ENCODE measurements at regions not wholly inside any gene's neighbourhood (a gene's known extent, or its start where the extent isn't known, plus 50 kb on each side); places are given as distances from the start of the nearest gene placed in this dataset.

DNA sequence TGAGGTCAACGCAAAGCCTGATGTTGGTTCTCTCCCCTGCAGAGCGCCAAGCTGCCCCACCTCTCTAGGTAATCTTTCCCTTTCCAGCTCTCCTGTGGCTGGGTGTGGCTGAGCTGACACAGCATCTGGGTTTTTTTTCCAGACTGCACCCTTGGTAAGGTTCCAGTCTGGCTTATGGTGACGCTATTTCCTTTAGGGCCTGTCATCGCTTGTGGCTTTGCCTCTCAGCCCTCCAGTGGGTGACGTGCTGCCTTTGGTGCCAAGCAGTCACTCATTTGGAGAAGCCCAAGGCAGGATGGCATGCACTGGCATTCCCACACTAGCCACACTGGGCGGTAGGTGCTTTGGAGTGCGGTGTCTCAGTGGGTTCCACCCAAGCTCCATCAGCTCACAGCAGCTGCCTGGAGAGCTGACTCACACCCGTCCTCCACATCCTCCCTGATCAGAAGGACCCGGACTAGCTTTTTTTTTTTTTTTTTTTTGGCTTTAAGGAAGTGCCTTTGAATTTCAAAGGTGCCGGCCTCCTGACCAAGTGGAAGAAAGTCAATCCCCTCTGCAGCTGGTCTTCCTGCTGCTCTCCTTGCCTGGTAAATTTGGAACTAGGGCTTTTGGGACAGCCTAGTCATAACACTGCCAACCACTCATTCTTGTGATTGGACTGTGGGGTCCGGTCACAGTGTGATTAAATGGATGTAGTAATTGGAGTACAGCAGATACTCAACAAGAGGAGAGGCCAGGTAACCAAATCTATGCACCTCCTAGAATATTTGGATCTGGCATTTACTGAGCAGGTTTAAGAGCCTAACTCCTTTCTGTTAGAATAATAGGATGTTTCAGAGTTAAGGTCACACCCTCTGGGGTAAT is 153.6 kb downstream of the CD83 start:
- H3K9me3 ChIP-seq (replicated peaks; ENCODE audit: insufficient read depth, low read length) = no peaks in the 10 kb centered on the region
- H3K9me2 ChIP-seq (replicated peaks; ENCODE audit: insufficient read depth, low read length) = no peaks in the 10 kb centered on the region
- DNase-seq = no peak
- no peak overlapping the region for H3K4me2 ChIP-seq (ENCODE audit: low read depth, low read length)
- peaks cover 5% of the 10 kb centered on the region for H3K4me1 ChIP-seq (ENCODE audit: low read length)
- H3F3A ChIP-seq (ENCODE audit: insufficient read depth, low read length) = no peaks in the 10 kb centered on the region
- no peaks in the 10 kb centered on the region for H3K36me3 ChIP-seq (replicated peaks; ENCODE audit: insufficient read depth, low read length)
- no peak overlapping the region for H2AFZ ChIP-seq (ENCODE audit: low read length)
- no peaks in the 10 kb centered on the region for H4K20me1 ChIP-seq (ENCODE audit: insufficient read depth, low read length)
- no peak overlapping the region for H3K27ac ChIP-seq (ENCODE audit: low read length)
- H3K9ac ChIP-seq (ENCODE audit: low read length) = no peak overlapping the region
- no peaks in the 10 kb centered on the region for H3K79me2 ChIP-seq (ENCODE audit: low read length)
- H3K4me3 ChIP-seq (ENCODE audit: low read length) = no peak overlapping the region
- H3K27me3 ChIP-seq (replicated peaks; ENCODE audit: insufficient read depth, low read length) = no peaks in the 10 kb centered on the region
- no peak for TF ChIP-seq EZH2phosphoT487 (IDR thresholded peaks at IDR 0.05; ENCODE audit: low read length)
- TF ChIP-seq EZH2 (optimal IDR thresholded peaks at IDR 0.05; ENCODE audit: low read depth, low read length) = no peak
- TF ChIP-seq, protein P1, sequence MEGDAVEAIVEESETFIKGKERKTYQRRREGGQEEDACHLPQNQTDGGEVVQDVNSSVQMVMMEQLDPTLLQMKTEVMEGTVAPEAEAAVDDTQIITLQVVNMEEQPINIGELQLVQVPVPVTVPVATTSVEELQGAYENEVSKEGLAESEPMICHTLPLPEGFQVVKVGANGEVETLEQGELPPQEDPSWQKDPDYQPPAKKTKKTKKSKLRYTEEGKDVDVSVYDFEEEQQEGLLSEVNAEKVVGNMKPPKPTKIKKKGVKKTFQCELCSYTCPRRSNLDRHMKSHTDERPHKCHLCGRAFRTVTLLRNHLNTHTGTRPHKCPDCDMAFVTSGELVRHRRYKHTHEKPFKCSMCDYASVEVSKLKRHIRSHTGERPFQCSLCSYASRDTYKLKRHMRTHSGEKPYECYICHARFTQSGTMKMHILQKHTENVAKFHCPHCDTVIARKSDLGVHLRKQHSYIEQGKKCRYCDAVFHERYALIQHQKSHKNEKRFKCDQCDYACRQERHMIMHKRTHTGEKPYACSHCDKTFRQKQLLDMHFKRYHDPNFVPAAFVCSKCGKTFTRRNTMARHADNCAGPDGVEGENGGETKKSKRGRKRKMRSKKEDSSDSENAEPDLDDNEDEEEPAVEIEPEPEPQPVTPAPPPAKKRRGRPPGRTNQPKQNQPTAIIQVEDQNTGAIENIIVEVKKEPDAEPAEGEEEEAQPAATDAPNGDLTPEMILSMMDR (IDR thresholded peaks at IDR 0.05; ENCODE audit: low read length) = no peak

DNA sequence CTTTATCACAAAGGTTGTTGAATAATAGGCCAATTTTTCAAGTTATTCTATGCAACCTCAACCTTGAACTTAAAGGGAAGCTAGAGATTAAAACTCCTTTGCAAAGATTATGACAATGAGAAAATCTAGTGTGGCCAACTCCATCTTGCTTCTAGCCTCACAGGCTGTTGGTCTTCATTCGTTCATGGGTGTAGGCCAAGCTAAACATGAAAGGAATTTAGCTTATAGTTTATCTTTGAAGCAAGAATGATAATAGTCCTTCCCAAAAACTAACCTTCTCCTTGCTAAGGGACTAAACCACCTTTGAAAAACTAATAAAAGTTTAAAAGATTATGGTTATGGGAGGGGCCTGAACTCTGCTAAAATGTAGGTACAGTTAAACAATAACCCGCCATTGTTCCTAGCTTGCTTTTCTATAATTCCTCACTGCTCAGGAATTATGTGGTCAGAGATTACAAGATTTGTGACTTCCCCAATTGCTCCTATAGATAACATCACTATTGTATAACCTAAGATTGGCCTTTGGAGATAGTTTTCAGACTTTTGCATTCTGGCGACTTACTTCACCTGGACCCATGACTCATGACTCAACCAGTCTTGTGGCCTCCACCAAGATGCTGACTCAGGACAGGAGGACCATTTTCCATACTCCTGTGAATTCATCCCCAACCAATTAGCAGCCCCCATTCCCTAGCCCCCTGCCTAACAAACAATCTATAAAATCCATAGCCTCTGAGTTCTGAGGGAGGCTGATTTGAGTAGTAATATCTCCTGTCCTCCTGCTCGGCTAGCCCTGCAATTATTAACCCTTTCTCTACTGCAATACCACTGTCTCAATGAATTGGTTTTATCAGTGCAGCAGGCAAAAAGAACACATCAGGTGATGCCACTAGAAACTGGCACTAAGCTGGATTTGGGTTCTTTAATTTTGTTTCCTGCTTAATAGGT is 154.5 kb downstream of the CD83 start:
- H3K27ac ChIP-seq (ENCODE audit: low read length) = no peak overlapping the region
- no peak overlapping the region for H3K4me2 ChIP-seq (ENCODE audit: low read depth, low read length)
- H3K79me2 ChIP-seq (ENCODE audit: low read length) = no peaks in the 10 kb centered on the region
- H3K4me1 ChIP-seq (ENCODE audit: low read length) = peaks cover 12% of the 10 kb centered on the region
- DNase-seq = no peak
- no peaks in the 10 kb centered on the region for H3K9me2 ChIP-seq (replicated peaks; ENCODE audit: insufficient read depth, low read length)
- no peak overlapping the region for H3K4me3 ChIP-seq (ENCODE audit: low read length)
- H3F3A ChIP-seq (ENCODE audit: insufficient read depth, low read length) = 0 out of 2 replicates have a peak, but pooled peaks cover 4% of the 10 kb centered on the region
- H3K27me3 ChIP-seq (replicated peaks; ENCODE audit: insufficient read depth, low read length) = no peaks in the 10 kb centered on the region
- no peaks in the 10 kb centered on the region for H4K20me1 ChIP-seq (ENCODE audit: insufficient read depth, low read length)
- H3K36me3 ChIP-seq (replicated peaks; ENCODE audit: insufficient read depth, low read length) = no peaks in the 10 kb centered on the region
- TF ChIP-seq, protein P1 (IDR thresholded peaks at IDR 0.05; ENCODE audit: low read length) = no peak
- no peak for TF ChIP-seq EZH2 (optimal IDR thresholded peaks at IDR 0.05; ENCODE audit: low read depth, low read length)
- no peak for TF ChIP-seq EZH2phosphoT487 (IDR thresholded peaks at IDR 0.05; ENCODE audit: low read length)
- no peak overlapping the region for H2AFZ ChIP-seq (ENCODE audit: low read length)
- H3K9me3 ChIP-seq (replicated peaks; ENCODE audit: insufficient read depth, low read length) = no peaks in the 10 kb centered on the region
- H3K9ac ChIP-seq (ENCODE audit: low read length) = no peak overlapping the region

DNA sequence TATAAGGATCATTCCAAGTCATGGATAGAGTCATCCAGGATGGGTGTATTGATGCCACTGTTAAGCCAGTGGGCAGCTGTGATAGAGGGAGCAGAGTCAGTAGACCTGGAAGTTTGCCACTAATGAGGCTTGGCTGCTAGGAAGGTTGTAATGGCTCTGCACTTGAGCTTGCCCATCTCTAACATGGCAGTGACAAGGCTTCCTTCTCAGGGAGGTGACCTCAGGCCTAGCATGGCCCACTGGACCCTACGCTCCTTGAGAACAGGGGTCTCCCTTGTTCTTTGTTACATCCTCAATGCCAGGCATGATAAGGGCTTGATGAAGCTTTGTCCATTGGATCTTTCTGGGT is 155.1 kb downstream of the CD83 start:
- H3K4me2 ChIP-seq (ENCODE audit: low read depth, low read length) = no peak overlapping the region
- H4K20me1 ChIP-seq (ENCODE audit: insufficient read depth, low read length) = no peaks in the 10 kb centered on the region
- no peak overlapping the region for H3K4me3 ChIP-seq (ENCODE audit: low read length)
- no peaks in the 10 kb centered on the region for H3K27me3 ChIP-seq (replicated peaks; ENCODE audit: insufficient read depth, low read length)
- H2AFZ ChIP-seq (ENCODE audit: low read length) = no peak overlapping the region
- H3K9me3 ChIP-seq (replicated peaks; ENCODE audit: insufficient read depth, low read length) = no peaks in the 10 kb centered on the region
- H3F3A ChIP-seq (ENCODE audit: insufficient read depth, low read length) = peaks cover 10% of the 10 kb centered on the region; the same call in 1 of the 2 replicates
- no peaks in the 10 kb centered on the region for H3K36me3 ChIP-seq (replicated peaks; ENCODE audit: insufficient read depth, low read length)
- peaks cover 19% of the 10 kb centered on the region for H3K4me1 ChIP-seq (ENCODE audit: low read length)
- H3K79me2 ChIP-seq (ENCODE audit: low read length) = no peaks in the 10 kb centered on the region
- DNase-seq = no peak
- no peak overlapping the region for H3K9ac ChIP-seq (ENCODE audit: low read length)
- TF ChIP-seq EZH2phosphoT487 (IDR thresholded peaks at IDR 0.05; ENCODE audit: low read length) = no peak
- TF ChIP-seq, protein P1 (IDR thresholded peaks at IDR 0.05; ENCODE audit: low read length) = no peak
- no peak for TF ChIP-seq EZH2 (optimal IDR thresholded peaks at IDR 0.05; ENCODE audit: low read depth, low read length)
- no peaks in the 10 kb centered on the region for H3K9me2 ChIP-seq (replicated peaks; ENCODE audit: insufficient read depth, low read length)
- no peak overlapping the region for H3K27ac ChIP-seq (ENCODE audit: low read length)

All from MM.1S (cell line).